ENCODE measurements at regions not wholly inside any gene's neighbourhood (a gene's known extent, or its start where the extent isn't known, plus 50 kb on each side); places are given as distances from the start of the nearest gene placed in this dataset.

GRCh38 chr15:27665002-27665401 lies 434.1 kb downstream of the OCA2 start:
- Histone ChIP-seq H3K4me2 (ENCODE audit: insufficient read depth, low read length) (no peak overlapping the region), H3K9me3 (replicated peaks; ENCODE audit: control insufficient read depth, insufficient read depth, low read depth, low read length) (peaks cover 1% of the 10 kb centered on the region; the same call in 1 of the 2 replicates), H2AFZ (ENCODE audit: low read depth, low read length) (no peak overlapping the region), H3K9ac (ENCODE audit: insufficient read depth in 1 of 2, low read depth in 2 of 2, low read length in 2 of 2) (no peak overlapping the region), H3K4me1 (replicated peaks in 1 of 2; ENCODE audit: control insufficient read depth in 2 of 2, insufficient read depth in 2 of 2, low read length in 2 of 2) (no peaks in the 10 kb centered on the region), H4K20me1 (replicated peaks; ENCODE audit: control insufficient read depth, insufficient read depth, low read length) (no peaks in the 10 kb centered on the region), H3K79me2 (ENCODE audit: control insufficient read depth, insufficient read depth, low read length) (no peaks in the 10 kb centered on the region), H3K27ac (ENCODE audit: extremely low read depth, low read depth, low read length) (no peak overlapping the region), H3K36me3 (ENCODE audit: control insufficient read depth, insufficient read depth, low read length) (no peaks in the 10 kb centered on the region), H3K4me3 (no peak overlapping the region), H3K9me1 (ENCODE audit: control insufficient read depth, insufficient read depth, low read length) (no peaks in the 10 kb centered on the region), H3K27me3 (ENCODE audit: control insufficient read depth in 2 of 2, insufficient read depth in 2 of 2, low read length in 2 of 2) (no peaks in the 10 kb centered on the region)
- in situ Hi-C loops (cut with MboI): no loop called here
- ChIA-PET POLR2A (no interaction called here), CTCF (ENCODE audit: low intra/inter-chr PET ratio) (no interaction called here)
- 20% methylated on average over 5 of the region's 5 CpGs for WGBS (ENCODE audit: insufficient coverage, low coverage, missing lambda C conversion rate)
- BruUV-seq (replicated peaks): no TSS peak
- FAIRE-seq: no peak
- no peak for DNase-seq (ENCODE audit: extremely low read depth in 1 of 4, low spot score in 3 of 4)
- intact Hi-C loops (cut with micrococcal nuclease): no loop called here
- TF ChIP-seq ARID3B (CRISPR knock-in tag; IDR thresholded peaks at IDR 0.05; ENCODE audit: borderline replicate concordance): no peak
- TF ChIP-seq POLR2AphosphoS5 (IDR thresholded peaks at IDR 0.05; ENCODE audit: control insufficient read depth, insufficient read depth, low read depth, low read length): no peak
- TF ChIP-seq SMARCA5 (IDR thresholded peaks at IDR 0.05): no peak
- no peak for TF ChIP-seq ARHGAP35 (IDR thresholded peaks at IDR 0.05; ENCODE audit: partially characterized antibody)
- TF ChIP-seq KDM5B (IDR thresholded peaks at IDR 0.05; ENCODE audit: insufficient replicate concordance, low read depth, low read length): no peak
- TF ChIP-seq ZNF785 (CRISPR knock-in tag; IDR thresholded peaks at IDR 0.05): no peak
- no peak for ATAC-seq
